ENCODE measurements at regions not wholly inside any gene's neighbourhood (a gene's known extent, or its start where the extent isn't known, plus 50 kb on each side); places are given as distances from the start of the nearest gene placed in this dataset.

DNA sequence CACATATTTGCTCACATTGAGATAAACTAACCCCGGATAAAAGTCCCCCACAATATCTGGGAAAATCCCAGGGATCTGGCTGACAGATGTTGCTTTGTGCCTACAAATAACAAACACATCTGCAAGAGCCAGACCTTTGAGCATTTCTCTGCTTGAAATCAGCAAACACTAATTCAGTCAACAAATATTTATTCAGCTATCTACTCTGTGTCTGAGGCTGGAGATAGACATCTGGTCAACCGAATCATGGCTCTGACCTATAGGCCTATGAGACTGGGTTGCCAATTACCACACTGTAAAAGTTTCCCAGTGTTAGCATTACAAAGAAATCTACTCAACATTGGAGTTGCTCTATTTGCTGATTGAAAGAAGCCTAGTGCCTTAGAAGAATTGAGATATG is 201.1 kb upstream of the CADPS start:
- POLR2A ChIA-PET (ENCODE audit: partially characterized antibody), result no interaction called here
- Histone ChIP-seq H2BK15ac (ENCODE audit: low read length) (no peak overlapping the region), H3K56ac (replicated peaks; ENCODE audit: insufficient read length, low read depth, low read length) (no peak overlapping the region), H3K9ac (replicated peaks in 1 of 4; ENCODE audit: extremely low read depth in 1 of 4, low read depth in 3 of 4, low read length in 3 of 4) (no peak overlapping the region), H4K8ac (ENCODE audit: extremely low read depth, insufficient read depth, low read length) (no peak overlapping the region), H2BK120ac (replicated peaks; ENCODE audit: low read depth, low read length) (no peak overlapping the region), H3K23ac (ENCODE audit: insufficient read length) (no peak overlapping the region), H3K4me2 (ENCODE audit: insufficient read depth in 1 of 2, low read depth in 2 of 2, low read length in 2 of 2) (no peak overlapping the region), H3K27ac (ENCODE audit: low read depth, low read length) (no peak overlapping the region), H2BK20ac (ENCODE audit: low read length) (no peak overlapping the region), H2AK5ac (ENCODE audit: low read depth, low read length) (no peak overlapping the region), H2AFZ (ENCODE audit: low read length) (no peak overlapping the region), H3K14ac (ENCODE audit: insufficient read length) (no peak overlapping the region), H4K5ac (ENCODE audit: insufficient read length, low read depth, low read length) (no peak overlapping the region), H3K9me3 (ENCODE audit: insufficient read depth in 2 of 2, low read depth in 1 of 2, low read length in 1 of 2) (no peaks in the 10 kb centered on the region), H4K91ac (replicated peaks; ENCODE audit: insufficient read length, low read length) (no peak overlapping the region), H2BK12ac (ENCODE audit: low read depth, low read length) (no peak overlapping the region), H3K4me3 (ENCODE audit: extremely low read depth in 1 of 4, insufficient read depth in 2 of 4, low read depth in 3 of 4, low read length in 4 of 4) (no peak overlapping the region), H3K4ac (replicated peaks; ENCODE audit: insufficient read length, low read depth, low read length) (no peak overlapping the region), H3K18ac (ENCODE audit: extremely low read depth, low read length) (no peak overlapping the region), H3K27me3 (replicated peaks in 1 of 4; ENCODE audit: control insufficient read depth in 3 of 4, extremely low read depth in 1 of 4, insufficient read depth in 3 of 4, low read length in 3 of 4) (no peaks in the 10 kb centered on the region), H2BK5ac (ENCODE audit: low read depth, low read length) (no peak overlapping the region), H3K79me2 (ENCODE audit: control insufficient read depth in 1 of 2, insufficient read depth in 2 of 2, low read length in 2 of 2) (no peaks in the 10 kb centered on the region), H3K4me1 (replicated peaks in 1 of 4; ENCODE audit: control insufficient read depth in 3 of 4, insufficient read depth in 4 of 4, low read length in 3 of 4) (no peaks in the 10 kb centered on the region; a peak in 1 of 7 replicates), H3K23me2 (ENCODE audit: low read depth, low read length) (no peaks in the 10 kb centered on the region), H3K79me1 (ENCODE audit: low read depth, low read length) (no peaks in the 10 kb centered on the region), H3K36me3 (ENCODE audit: control insufficient read depth in 2 of 4, insufficient read depth in 4 of 4, low read length in 3 of 4) (no peaks in the 10 kb centered on the region), H4K20me1 (replicated peaks in 1 of 2; ENCODE audit: control insufficient read depth in 1 of 2, insufficient read depth in 2 of 2, low read length in 2 of 2) (no peaks in the 10 kb centered on the region)
- peak; percentile 76 for FAIRE-seq
- WGBS, 2 experiments (ENCODE audit: extremely low coverage in 1 of 2, insufficient coverage in 1 of 2, insufficient read length in 1 of 2, insufficient replicate concordance in 2 of 2, low coverage in 1 of 2, low lambda C conversion rate in 2 of 2, missing lambda C conversion rate in 1 of 2), result 90% methylated on average over 2 of the region's 2 CpGs; no CpG with 5 or more reads in 1 of the 2 experiments
- CTCF ChIA-PET (ENCODE audit: partially characterized antibody), result interaction anchor here (0.6 to 6.3 kb wide), 2 partner anchors 20 to 116 kb away, joined by 3 to 24 read pairs; no protein-coding TSS in a partner anchor
- DNase-seq (ENCODE audit: low read depth in 1 of 2, low spot score in 2 of 2), result no peak
- TF ChIP-seq SIX5 (IDR thresholded peaks at IDR 0.05; ENCODE audit: low read depth, low read length) (no peak), TEAD4 (IDR thresholded peaks at IDR 0.05; ENCODE audit: low read depth, low read length) (no peak), PHF8 (conservative IDR thresholded peaks at IDR 0.05; ENCODE audit: low read depth, low read length) (no peak), POU5F1 (IDR thresholded peaks at IDR 0.05; ENCODE audit: low read depth, low read length) (no peak), KDM4A (IDR thresholded peaks at IDR 0.05; ENCODE audit: low read depth, low read length, severe bottlenecking) (no peak), CTBP2 (IDR thresholded peaks at IDR 0.05; ENCODE audit: borderline replicate concordance, insufficient read depth, insufficient read length, low read length) (no peak), CREB1 (IDR thresholded peaks at IDR 0.05) (no peak), NANOG (IDR thresholded peaks at IDR 0.05; ENCODE audit: insufficient read depth, low read depth, low read length, poor library complexity, severe bottlenecking) (no peak), CBX8 (IDR thresholded peaks at IDR 0.05; ENCODE audit: borderline replicate concordance, low read depth, low read length) (no peak), SIN3A (conservative IDR thresholded peaks at IDR 0.05 in 1 of 2, IDR thresholded peaks at IDR 0.05 in 1 of 2; ENCODE audit: low read depth in 1 of 2, low read length in 2 of 2) (no peak), HDAC2 (IDR thresholded peaks at IDR 0.05; ENCODE audit: borderline replicate concordance in 1 of 2, low read depth in 2 of 2, low read length in 2 of 2) (no peak)
